Right atrium auricular region (tissue), 2 donors: ENCODE measurements at regions not wholly inside any gene's neighbourhood (a gene's known extent, or its start where the extent isn't known, plus 50 kb on each side); places are given as distances from the start of the nearest gene placed in this dataset.
"Not testable (repeated sequence)": the region's sequence is repeated elsewhere in the genome, so short reads cannot be mapped to it uniquely, and the experiment has no call there.

Experiments used
- DNase-seq: peaks from one replicate; pipeline ENCODE4 v3.0.0-alpha.2; 2019; ENCODE audit warnings: low spot score
- H3K27ac ChIP-seq, 2 donors: fragments of 200-600 bp; sonication (generic); 1 replicate in 1 of 2; 2 replicates in 1 of 2; pipeline ENCODE4 v1.5.1; 2016 to 2019
- H3K27me3 ChIP-seq, 2 donors: fragments of 200-600 bp; sonication (generic); one replicate each; pipeline versions ENCODE4 v1.5.1 to v1.6.0; 2017 to 2019
- H3K36me3 ChIP-seq: fragments of 200-600 bp; sonication (generic); one replicate; pipeline ENCODE4 v1.5.1; 2016
- H3K4me1 ChIP-seq, 2 donors: fragments of 200-600 bp; sonication (generic); one replicate each; pipeline versions ENCODE4 v1.5.1 to v1.6.0; 2017 to 2019
- H3K4me3 ChIP-seq, 2 donors: fragments of 200-600 bp; sonication (generic); 1 replicate in 1 of 2; 2 replicates in 1 of 2; pipeline ENCODE4 v1.5.1; 2017 to 2019; ENCODE audit warnings: mild to moderate bottlenecking in 1 of 2, moderate library complexity in 1 of 2
- H3K9me3 ChIP-seq, 2 donors: fragments of 200-600 bp; sonication (generic); one replicate each; pipeline ENCODE4 v1.5.1; 2019
- TF ChIP-seq, protein P1 (sequence below), 2 donors: fragments of 200-600 bp; sonication (generic); IDR thresholded peaks; one replicate each; pipeline ENCODE4 v1.5.1; 2019; ENCODE audit warnings: antibody characterized with exemption in 2 of 2

DNA sequence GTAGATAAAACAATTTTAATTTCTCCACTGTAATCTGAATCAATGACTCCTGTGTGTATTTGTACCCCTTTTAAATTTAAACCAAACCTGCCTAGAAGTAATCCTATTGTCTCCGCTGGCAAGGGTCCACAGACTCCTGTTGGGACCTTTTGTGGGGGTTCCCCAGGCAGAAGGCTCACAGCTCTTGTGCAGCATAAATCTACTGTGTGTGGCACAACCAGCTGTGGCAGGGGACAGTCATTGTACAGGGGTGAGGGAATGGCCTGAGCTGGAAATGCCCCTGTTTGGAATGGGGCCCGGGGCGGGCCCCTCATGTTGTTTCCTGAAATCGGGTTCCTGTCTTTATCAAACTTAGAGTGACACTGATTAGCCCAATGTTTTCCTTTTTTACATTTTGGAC, 318.2 kb upstream of the FAM98A start:
- TF ChIP-seq, protein P1, sequence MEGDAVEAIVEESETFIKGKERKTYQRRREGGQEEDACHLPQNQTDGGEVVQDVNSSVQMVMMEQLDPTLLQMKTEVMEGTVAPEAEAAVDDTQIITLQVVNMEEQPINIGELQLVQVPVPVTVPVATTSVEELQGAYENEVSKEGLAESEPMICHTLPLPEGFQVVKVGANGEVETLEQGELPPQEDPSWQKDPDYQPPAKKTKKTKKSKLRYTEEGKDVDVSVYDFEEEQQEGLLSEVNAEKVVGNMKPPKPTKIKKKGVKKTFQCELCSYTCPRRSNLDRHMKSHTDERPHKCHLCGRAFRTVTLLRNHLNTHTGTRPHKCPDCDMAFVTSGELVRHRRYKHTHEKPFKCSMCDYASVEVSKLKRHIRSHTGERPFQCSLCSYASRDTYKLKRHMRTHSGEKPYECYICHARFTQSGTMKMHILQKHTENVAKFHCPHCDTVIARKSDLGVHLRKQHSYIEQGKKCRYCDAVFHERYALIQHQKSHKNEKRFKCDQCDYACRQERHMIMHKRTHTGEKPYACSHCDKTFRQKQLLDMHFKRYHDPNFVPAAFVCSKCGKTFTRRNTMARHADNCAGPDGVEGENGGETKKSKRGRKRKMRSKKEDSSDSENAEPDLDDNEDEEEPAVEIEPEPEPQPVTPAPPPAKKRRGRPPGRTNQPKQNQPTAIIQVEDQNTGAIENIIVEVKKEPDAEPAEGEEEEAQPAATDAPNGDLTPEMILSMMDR (IDR thresholded peaks at IDR 0.05), result no peak
- H3K27ac ChIP-seq, result no peak overlapping the region

GRCh38 chr2:33913071-33913616, 314.0 kb upstream of the FAM98A start:
- Histone ChIP-seq H3K27ac (no peak overlapping the region), H3K9me3 (peaks cover 0 to 5% of the 10 kb centered on the region in 2 donors), H3K27me3 (no peaks in the 10 kb centered on the region), H3K36me3 (no peaks in the 10 kb centered on the region), H3K4me1 (no peaks in the 10 kb centered on the region), H3K4me3 (no peak overlapping the region)
- TF ChIP-seq, protein P1 (IDR thresholded peaks at IDR 0.05), result no peak
- no peak for DNase-seq

More for the DNA sequence above, 318.2 kb upstream of the FAM98A start:
- peaks cover 0 to 5% of the 10 kb centered on the region in 2 donors for H3K9me3 ChIP-seq
- H3K4me3 ChIP-seq, result no peak overlapping the region
- H3K27me3 ChIP-seq, result no peaks in the 10 kb centered on the region
- H3K36me3 ChIP-seq, result no peaks in the 10 kb centered on the region
- DNase-seq, result no peak
- no peaks in the 10 kb centered on the region for H3K4me1 ChIP-seq

GRCh38 chr2:33911327-33911726, 312.2 kb upstream of the FAM98A start:
- no peaks in the 10 kb centered on the region for H3K27me3 ChIP-seq
- no peak overlapping the region for H3K27ac ChIP-seq
- no peaks in the 10 kb centered on the region for H3K36me3 ChIP-seq
- peaks cover 0 to 5% of the 10 kb centered on the region in 2 donors for H3K9me3 ChIP-seq
- H3K4me1 ChIP-seq, result no peaks in the 10 kb centered on the region
- TF ChIP-seq, protein P1 (IDR thresholded peaks at IDR 0.05), result no peak
- DNase-seq, result no peak
- no peak overlapping the region for H3K4me3 ChIP-seq

DNA sequence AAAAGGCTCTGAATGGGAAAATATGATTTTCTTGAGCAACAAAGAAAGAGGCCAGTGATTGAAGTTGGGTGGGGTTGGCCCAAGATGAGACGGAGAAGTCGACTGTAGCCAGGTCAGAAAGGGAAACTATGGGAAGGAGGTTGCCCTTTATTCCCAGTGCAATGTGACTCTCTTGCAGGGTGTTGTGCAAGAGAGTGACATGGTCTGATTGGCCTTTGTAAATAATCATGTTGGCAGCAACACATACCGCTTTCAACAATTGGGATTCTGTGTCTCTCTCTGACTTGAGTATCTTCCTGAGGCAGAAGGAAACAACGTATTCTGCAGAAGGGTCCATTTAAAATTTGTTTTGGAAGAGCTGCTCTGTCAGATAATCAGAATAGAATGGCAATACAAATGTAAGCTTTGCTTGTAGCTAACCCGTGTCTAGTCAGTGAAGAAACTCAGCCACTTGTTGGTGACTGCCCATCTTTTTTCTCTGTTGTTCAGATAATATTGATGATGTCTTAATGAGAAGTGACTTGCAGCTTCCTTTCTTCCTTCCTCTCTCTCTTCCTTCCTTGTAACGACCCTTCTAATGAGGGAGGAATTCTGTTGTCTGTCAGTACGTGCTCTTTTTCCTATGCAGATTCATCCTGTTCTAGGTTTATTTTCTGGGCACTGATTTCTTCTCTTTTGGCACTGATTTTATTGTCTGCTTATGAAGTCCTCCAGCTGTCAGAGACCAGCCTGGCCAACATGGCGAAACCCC, 311.0 kb upstream of the FAM98A start:
- no peak overlapping the region for H3K27ac ChIP-seq
- no peaks in the 10 kb centered on the region for H3K36me3 ChIP-seq
- H3K4me1 ChIP-seq, result no peaks in the 10 kb centered on the region
- H3K4me3 ChIP-seq, result no peak overlapping the region
- H3K9me3 ChIP-seq, result peaks cover 0 to 5% of the 10 kb centered on the region in 2 donors
- no peak for DNase-seq
- TF ChIP-seq, protein P1 (IDR thresholded peaks at IDR 0.05), result no peak
- H3K27me3 ChIP-seq, result no peaks in the 10 kb centered on the region

DNA sequence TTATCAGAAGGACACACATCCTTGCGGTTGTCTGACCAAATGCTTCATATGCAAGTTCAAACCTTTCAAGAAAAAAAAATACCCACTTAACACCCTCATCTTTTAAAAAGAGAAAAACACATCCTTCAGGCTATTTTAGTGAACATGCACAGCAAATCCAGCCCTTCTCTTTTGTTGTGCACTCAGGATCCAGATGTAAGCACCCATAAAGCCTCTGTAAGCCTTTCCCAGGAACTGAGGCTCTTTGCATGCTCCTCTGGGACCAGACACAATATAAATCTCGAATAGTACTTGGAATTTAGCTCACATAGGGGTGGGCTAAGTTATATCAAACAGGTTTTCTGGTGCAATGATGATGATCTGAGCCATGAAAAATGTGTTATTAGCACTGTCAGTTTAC, 308.8 kb upstream of the FAM98A start:
- no peaks in the 10 kb centered on the region for H3K9me3 ChIP-seq
- no peak overlapping the region for H3K27ac ChIP-seq
- no peak overlapping the region for H3K4me3 ChIP-seq
- DNase-seq, result no peak
- no peaks in the 10 kb centered on the region for H3K27me3 ChIP-seq
- TF ChIP-seq, protein P1 (IDR thresholded peaks at IDR 0.05), result no peak
- no peaks in the 10 kb centered on the region for H3K4me1 ChIP-seq
- no peaks in the 10 kb centered on the region for H3K36me3 ChIP-seq

DNA sequence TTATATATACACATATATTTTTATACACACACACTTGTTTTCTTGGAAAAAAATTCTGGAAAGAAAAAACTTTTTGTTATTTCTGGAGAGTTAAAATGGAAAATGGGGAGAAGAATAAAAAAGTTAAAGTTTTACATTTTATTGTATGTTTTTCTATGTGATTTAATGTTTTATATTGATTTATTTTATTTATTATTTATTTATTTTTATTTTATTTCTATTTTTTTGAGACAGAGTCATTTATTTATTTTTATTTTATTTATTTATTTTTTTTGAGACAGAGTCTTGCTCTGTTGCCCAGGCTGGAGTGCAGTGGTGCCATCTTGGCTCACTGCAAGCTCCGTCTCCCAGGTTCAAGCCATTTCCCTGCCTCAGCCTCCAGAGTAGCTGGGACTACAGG, 307.0 kb upstream of the FAM98A start:
- H3K36me3 ChIP-seq, result not testable (repeated sequence)

More for the DNA sequence above, 307.0 kb upstream of the FAM98A start:
- H3K4me3 ChIP-seq, H3K4me1 ChIP-seq, H3K27ac ChIP-seq, H3K27me3 ChIP-seq, DNase-seq, H3K9me3 ChIP-seq: not testable (repeated sequence)
